GM19397 (cell line): ENCODE measurements at regions not wholly inside any gene's neighbourhood (a gene's known extent, or its start where the extent isn't known, plus 50 kb on each side); places are given as distances from the start of the nearest gene placed in this dataset.
"Not testable (repeated sequence)": the region's sequence is repeated elsewhere in the genome, so short reads cannot be mapped to it uniquely, and the experiment has no call there.

Experiments used
- ATAC-seq: cut with Tn5 transposase; IDR thresholded peaks from one replicate; pipeline ENCODE4 v1.9.1; 2021; ENCODE audit warnings: mild to moderate bottlenecking, moderate library complexity; ENCODE audit not compliant: unreplicated experiment

- no peak for ATAC-seq
These were observed 56.5 kb downstream of the KCTD12 start for GRCh38 chr13:76829572-76830327.

GRCh38 chr13:76828316-76828741, 57.9 kb downstream of the KCTD12 start:
- no peak for ATAC-seq

- no peak for ATAC-seq
These were observed 59.7 kb downstream of the KCTD12 start for GRCh38 chr13:76826527-76826926.

DNA sequence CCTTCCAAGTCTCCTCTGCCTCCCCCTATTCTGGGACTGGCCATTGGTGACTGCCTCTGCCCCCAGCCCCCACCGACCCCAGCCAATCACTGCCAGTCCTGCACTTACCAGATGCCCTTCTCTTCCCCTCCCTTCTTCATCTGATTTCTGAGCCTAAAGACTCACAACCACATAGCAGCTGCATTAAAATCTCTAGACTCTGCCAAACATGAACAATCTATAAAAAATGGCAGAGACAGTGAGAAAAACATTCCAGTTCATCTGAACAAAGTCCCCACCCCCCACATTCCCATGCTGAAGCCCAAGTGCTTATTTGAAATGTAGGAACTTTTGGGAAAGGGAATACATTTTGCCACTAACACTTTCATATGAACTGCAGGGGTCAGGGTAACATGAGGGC, 60.8 kb downstream of the KCTD12 start:
- no peak for ATAC-seq

- ATAC-seq, result no peak
These were observed 62.2 kb downstream of the KCTD12 start for GRCh38 chr13:76823969-76824368.

DNA sequence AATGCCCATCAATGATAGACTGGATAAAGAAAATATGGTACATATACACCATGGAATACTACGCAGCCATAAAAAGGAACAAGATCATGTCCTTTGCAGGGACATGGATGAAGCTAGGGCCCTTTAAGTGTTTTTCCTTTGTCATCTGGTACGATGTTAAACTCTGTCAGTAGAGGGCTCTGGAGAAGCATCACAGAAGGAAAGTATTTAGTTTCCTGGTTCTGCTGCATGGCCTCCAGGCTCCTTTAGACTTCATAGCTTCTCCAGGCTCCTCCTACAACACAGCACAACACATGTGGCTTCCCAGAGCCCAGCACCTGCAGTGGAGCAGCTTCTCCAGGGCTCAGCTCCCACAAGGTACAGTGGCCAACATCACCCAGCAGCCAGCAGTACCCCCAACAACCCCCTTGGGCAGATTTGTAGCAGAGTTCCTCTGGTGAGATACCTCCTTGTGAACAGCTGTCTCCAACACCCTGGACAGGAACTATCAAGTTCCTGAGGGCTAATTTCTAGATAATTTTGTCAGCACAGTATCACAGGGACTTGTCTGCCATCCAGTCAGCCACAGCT, 63.4 kb downstream of the KCTD12 start:
- no peak for ATAC-seq

- ATAC-seq, result not testable (repeated sequence)
These were observed 65.0 kb downstream of the KCTD12 start for GRCh38 chr13:76821222-76821621.

GRCh38 chr13:76820759-76821158, 65.4 kb downstream of the KCTD12 start:
- no peak for ATAC-seq

- no peak for ATAC-seq
These were observed 69.8 kb downstream of the KCTD12 start for GRCh38 chr13:76816394-76816793.

DNA sequence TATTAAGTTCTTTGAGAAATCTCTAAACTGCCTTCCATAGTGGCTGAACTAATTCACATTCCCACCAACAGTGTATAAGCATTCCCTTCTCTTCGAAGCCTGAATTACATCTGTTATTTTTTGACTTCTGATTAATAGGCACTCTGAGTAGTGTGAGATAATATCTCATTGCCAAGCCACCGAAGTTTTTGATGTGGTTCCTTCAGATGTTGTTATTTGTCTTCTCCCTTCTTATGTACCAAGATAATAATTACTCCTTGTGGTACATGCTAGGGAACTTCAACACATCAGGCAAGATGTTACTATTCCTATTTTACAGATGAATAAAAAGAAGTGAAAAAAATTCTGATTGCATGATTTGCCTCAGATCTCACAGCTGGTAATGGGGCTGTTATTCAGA, 70.9 kb downstream of the KCTD12 start:
- no peak for ATAC-seq

DNA sequence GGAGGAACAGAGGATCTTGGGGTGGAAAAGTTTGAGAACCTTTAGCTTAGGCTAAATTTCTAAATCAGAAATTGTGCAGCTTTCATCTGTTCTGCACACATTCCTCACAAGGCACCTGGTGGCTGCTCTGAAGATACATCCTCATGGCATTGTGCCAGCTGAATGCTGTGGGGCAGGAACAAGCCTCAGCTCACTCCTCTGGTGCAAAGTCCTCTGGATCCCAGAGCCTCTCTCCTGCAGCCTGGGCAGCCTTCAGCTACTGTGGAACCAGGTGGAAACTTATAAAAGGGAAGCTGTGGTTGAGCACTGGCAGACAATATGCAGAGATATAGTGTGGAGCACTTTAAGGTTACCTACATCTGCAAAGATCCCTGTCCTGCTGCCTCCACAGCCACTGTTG, 72.3 kb downstream of the KCTD12 start:
- ATAC-seq, result no peak

DNA sequence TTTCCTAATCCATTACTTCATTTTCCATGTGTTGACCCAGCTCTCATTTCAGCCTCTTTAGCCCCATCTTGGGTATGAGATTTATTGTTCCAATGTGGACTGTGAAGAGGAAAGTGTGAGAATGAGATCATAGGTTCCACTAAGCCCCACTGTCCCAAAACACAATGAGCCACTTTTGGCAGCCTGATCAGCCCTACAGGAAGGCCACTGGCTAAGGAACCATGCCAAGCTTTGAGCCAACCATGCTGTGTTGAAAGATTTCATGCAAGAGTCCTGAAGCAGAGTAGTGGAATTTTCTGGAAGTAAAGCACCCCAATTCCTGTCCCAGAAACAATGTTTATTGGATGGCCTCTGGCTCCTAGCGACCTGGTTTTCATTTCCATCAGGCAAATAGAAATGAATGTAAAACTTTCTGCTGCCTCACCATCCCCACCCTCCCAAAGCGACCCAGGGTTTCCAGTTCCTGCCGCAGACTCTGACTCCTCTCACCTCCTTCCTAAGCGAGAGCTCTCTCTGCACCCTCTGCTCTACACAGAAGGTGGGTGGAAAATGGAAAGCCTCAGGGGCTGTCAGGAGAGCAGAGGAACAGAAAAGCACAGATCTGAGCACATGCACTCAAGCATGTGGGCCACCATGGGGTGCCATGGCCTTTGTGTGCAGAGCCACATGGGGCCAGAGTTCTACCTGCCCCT, 73.1 kb downstream of the KCTD12 start:
- no peak for ATAC-seq

GRCh38 chr13:76812206-76812897, 73.9 kb downstream of the KCTD12 start:
- ATAC-seq, result no peak

- no peak for ATAC-seq
These were observed 76.8 kb downstream of the KCTD12 start for GRCh38 chr13:76809389-76809788.

DNA sequence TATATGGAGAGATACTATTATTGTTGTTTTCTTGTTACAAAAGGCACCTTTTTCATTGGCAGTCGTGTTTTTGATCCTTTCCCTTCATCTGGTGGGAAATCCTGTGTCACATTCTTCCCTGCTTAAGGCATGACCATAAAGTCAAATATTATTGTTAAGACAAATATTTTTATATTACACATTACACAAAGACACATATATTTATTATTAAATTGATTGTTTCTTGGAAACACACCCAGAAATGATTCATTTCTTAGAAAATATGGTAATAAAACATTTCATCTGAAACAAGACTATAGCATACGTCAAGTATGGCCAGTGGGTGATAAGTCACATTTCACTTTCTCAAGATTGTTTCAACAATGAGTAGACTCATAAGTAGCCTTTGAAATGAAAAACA, 77.3 kb downstream of the KCTD12 start:
- ATAC-seq, result no peak

DNA sequence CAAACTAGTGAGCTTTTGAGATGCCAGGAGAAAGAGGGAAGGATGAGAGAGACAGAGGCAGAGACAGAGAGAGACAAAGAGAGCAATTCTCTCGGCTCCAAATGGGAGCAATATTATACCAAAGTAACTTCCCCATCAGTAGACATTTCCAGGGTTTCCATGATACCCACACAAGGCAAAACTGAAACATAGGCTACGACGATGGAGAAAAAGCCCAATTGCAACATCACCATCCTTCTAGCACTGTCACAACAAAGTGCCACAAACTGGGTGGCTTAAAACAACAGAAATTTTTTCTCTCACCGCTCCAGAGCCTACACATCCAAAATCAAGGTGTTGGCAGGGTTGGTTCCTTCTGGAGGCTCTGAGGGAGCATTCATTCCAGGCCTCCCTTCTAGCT, 81.4 kb downstream of the KCTD12 start:
- ATAC-seq, result no peak

GRCh38 chr13:76803831-76804230, 82.4 kb downstream of the KCTD12 start:
- ATAC-seq, result no peak

DNA sequence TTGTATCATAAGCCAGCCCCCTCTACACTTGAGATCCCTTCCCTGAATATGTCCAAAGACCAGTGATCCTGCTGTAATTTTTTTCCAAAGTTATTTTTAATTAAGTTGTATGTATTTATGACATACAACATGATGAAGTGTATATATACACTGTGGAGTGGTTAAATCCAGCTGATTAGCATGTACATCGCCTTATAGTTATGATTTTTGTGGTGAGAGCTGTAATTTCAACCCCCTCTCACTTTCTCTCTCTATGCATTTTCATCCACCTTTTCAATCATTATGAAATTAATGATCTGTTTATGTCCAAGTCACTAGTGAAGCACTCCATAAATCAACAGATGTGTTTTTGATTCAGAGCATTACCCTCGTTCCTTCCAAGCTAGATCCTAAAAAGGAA, 85.3 kb downstream of the KCTD12 start:
- ATAC-seq, result no peak

GRCh38 chr13:76799696-76800095, 86.5 kb downstream of the KCTD12 start:
- ATAC-seq, result no peak

GRCh38 chr13:76798037-76798436, 88.2 kb downstream of the KCTD12 start:
- no peak for ATAC-seq

- no peak for ATAC-seq
These were observed 88.8 kb downstream of the KCTD12 start for GRCh38 chr13:76797361-76797760.

GRCh38 chr13:76796851-76797250, 89.4 kb downstream of the KCTD12 start:
- no peak for ATAC-seq
